ENCODE measurements at regions not wholly inside any gene's neighbourhood (a gene's known extent, or its start where the extent isn't known, plus 50 kb on each side); places are given as distances from the start of the nearest gene placed in this dataset.

GRCh38 chr2:24439971-24440340 is 51.1 kb upstream of the NCOA1 start:
- H3K27me3 Mint-ChIP-seq (ENCODE audit: low read depth), result no peaks in the 10 kb centered on the region
- DNase-seq (ENCODE audit: low read depth, low spot score), result no peak
- no peak overlapping the region for H3K4me3 Mint-ChIP-seq
- H3K9me3 Mint-ChIP-seq, result peaks cover 3% of the 10 kb centered on the region
- no peaks in the 10 kb centered on the region for H3K4me1 Mint-ChIP-seq
- no peaks in the 10 kb centered on the region for H3K36me3 Mint-ChIP-seq (ENCODE audit: low read depth)
- no peak overlapping the region for H3K27ac Mint-ChIP-seq (ENCODE audit: unreplicated experiment)
- no peak for TF ChIP-seq CTCF (conservative IDR thresholded peaks at IDR 0.05)

GRCh38 chr2:24439280-24439970 is 51.6 kb upstream of the NCOA1 start:
- DNase-seq (ENCODE audit: low read depth, low spot score), result no peak
- no peaks in the 10 kb centered on the region for H3K9me3 Mint-ChIP-seq
- no peaks in the 10 kb centered on the region for H3K36me3 Mint-ChIP-seq (ENCODE audit: low read depth)
- no peak overlapping the region for H3K27ac Mint-ChIP-seq (ENCODE audit: unreplicated experiment)
- no peak for TF ChIP-seq CTCF (conservative IDR thresholded peaks at IDR 0.05)
- H3K27me3 Mint-ChIP-seq (ENCODE audit: low read depth), result no peaks in the 10 kb centered on the region
- no peaks in the 10 kb centered on the region for H3K4me1 Mint-ChIP-seq
- H3K4me3 Mint-ChIP-seq, result no peak overlapping the region

- H3K36me3 Mint-ChIP-seq (ENCODE audit: low read depth), result no peaks in the 10 kb centered on the region
- no peak overlapping the region for H3K27ac Mint-ChIP-seq (ENCODE audit: unreplicated experiment)
- no peaks in the 10 kb centered on the region for H3K4me1 Mint-ChIP-seq
- no peak overlapping the region for H3K4me3 Mint-ChIP-seq
- H3K9me3 Mint-ChIP-seq, result no peaks in the 10 kb centered on the region
- no peaks in the 10 kb centered on the region for H3K27me3 Mint-ChIP-seq (ENCODE audit: low read depth)
- TF ChIP-seq CTCF (conservative IDR thresholded peaks at IDR 0.05), result no peak
- DNase-seq (ENCODE audit: low read depth, low spot score), result no peak
Observed at GRCh38 chr2:24438106-24438505, 52.9 kb upstream of the NCOA1 start.

GRCh38 chr2:24435391-24436316 is 55.4 kb upstream of the NCOA1 start:
- Mint-ChIP-seq H3K4me1 (no peaks in the 10 kb centered on the region), H3K27ac (ENCODE audit: unreplicated experiment) (no peak overlapping the region)

GRCh38 chr2:24434541-24434940 is 56.5 kb upstream of the NCOA1 start:
- TF ChIP-seq CTCF (conservative IDR thresholded peaks at IDR 0.05), result no peak
- Mint-ChIP-seq H3K27ac (ENCODE audit: unreplicated experiment) (no peak overlapping the region), H3K4me1 (no peaks in the 10 kb centered on the region), H3K9me3 (no peaks in the 10 kb centered on the region), H3K4me3 (no peak overlapping the region), H3K36me3 (ENCODE audit: low read depth) (no peaks in the 10 kb centered on the region), H3K27me3 (ENCODE audit: low read depth) (no peaks in the 10 kb centered on the region)
- no peak for DNase-seq (ENCODE audit: low read depth, low spot score)

More at GRCh38 chr2:24435391-24436316, 55.4 kb upstream of the NCOA1 start:
- Mint-ChIP-seq H3K36me3 (ENCODE audit: low read depth) (no peaks in the 10 kb centered on the region), H3K9me3 (no peaks in the 10 kb centered on the region), H3K4me3 (no peak overlapping the region), H3K27me3 (ENCODE audit: low read depth) (no peaks in the 10 kb centered on the region)
- no peak for DNase-seq (ENCODE audit: low read depth, low spot score)
- TF ChIP-seq CTCF (conservative IDR thresholded peaks at IDR 0.05), result no peak

Data from neural crest cell (in vitro differentiated cells).